ENCODE measurements at regions not wholly inside any gene's neighbourhood (a gene's known extent, or its start where the extent isn't known, plus 50 kb on each side); places are given as distances from the start of the nearest gene placed in this dataset.

DNA sequence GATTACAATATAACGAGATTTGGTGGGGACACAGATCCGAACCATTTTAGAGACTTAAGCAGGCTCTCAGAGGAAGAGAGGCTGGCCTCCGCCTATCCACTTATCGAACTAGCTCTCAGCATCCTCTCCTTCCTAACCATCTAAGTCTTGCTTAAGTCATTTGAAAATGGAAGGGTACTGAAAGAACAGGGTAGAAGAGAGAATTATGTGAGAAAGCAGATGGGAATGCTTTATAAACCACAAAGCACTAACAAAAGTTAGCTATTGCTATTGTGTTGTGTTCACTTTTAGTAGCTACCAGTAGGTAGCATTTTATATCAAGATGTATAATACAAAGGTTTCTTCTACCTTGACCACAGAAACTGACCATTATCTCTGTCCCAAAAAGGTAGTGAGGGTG is 153.4 kb upstream of the CADM1 start:
- Histone ChIP-seq H3K9me3 (no peaks in the 10 kb centered on the region), H3K36me3 (ENCODE audit: insufficient read depth in 1 of 2, low read depth in 1 of 2) (no peaks in the 10 kb centered on the region), H3K27me3 (ENCODE audit: insufficient read depth in 3 of 3, low read length in 2 of 3) (peaks cover 0 to 33% (median 0%) of the 10 kb centered on the region in 3 donors), H3K27ac (no peak overlapping the region), H3K4me1 (peaks cover 7% of the 10 kb centered on the region), H3K4me3 (no peak overlapping the region)
- intact Hi-C loops (cut with DNase I) = no loop called here
- DNase-seq = no peak
- TF ChIP-seq, protein P1, sequence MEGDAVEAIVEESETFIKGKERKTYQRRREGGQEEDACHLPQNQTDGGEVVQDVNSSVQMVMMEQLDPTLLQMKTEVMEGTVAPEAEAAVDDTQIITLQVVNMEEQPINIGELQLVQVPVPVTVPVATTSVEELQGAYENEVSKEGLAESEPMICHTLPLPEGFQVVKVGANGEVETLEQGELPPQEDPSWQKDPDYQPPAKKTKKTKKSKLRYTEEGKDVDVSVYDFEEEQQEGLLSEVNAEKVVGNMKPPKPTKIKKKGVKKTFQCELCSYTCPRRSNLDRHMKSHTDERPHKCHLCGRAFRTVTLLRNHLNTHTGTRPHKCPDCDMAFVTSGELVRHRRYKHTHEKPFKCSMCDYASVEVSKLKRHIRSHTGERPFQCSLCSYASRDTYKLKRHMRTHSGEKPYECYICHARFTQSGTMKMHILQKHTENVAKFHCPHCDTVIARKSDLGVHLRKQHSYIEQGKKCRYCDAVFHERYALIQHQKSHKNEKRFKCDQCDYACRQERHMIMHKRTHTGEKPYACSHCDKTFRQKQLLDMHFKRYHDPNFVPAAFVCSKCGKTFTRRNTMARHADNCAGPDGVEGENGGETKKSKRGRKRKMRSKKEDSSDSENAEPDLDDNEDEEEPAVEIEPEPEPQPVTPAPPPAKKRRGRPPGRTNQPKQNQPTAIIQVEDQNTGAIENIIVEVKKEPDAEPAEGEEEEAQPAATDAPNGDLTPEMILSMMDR (IDR thresholded peaks at IDR 0.05) = no peak
- WGBS, 3 donors = 96 to 98% (median 96%) methylated on average over 4 of the region's 4 CpGs
- no peak for ATAC-seq

DNA sequence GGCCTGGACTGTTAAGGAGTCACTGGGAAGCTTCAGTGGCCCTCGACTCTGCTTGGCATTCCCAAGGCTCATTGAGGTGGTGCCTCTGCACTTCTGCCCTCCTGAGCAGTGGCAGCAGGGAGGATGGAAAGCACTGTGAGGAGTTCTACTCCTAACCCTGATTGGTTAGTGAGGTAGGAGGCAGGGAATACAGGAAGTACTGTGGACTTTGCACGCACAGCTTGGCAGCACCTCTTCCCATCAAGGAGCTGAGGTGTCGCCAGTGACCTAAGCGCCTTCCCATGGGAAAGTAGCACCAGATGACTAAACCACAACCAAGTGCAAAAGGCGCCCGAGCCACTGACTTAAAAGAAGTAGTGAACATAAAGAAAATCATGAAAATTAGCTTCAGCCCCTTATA is 152.5 kb upstream of the CADM1 start:
- Histone ChIP-seq H3K4me1 (peaks cover 7% of the 10 kb centered on the region), H3K27me3 (ENCODE audit: insufficient read depth in 3 of 3, low read length in 2 of 3) (peaks cover 0 to 33% (median 0%) of the 10 kb centered on the region in 3 donors), H3K36me3 (ENCODE audit: insufficient read depth in 1 of 2, low read depth in 1 of 2) (no peaks in the 10 kb centered on the region), H3K4me3 (no peak overlapping the region), H3K9me3 (no peaks in the 10 kb centered on the region), H3K27ac (no peak overlapping the region)
- TF ChIP-seq, protein P1 (IDR thresholded peaks at IDR 0.05) = no peak
- intact Hi-C loops (cut with DNase I) = no loop called here
- 85 to 87% (median 87%) methylated on average over 6 of the region's 6 CpGs for WGBS, 3 donors
- DNase-seq (no peak), ATAC-seq (no peak)

DNA sequence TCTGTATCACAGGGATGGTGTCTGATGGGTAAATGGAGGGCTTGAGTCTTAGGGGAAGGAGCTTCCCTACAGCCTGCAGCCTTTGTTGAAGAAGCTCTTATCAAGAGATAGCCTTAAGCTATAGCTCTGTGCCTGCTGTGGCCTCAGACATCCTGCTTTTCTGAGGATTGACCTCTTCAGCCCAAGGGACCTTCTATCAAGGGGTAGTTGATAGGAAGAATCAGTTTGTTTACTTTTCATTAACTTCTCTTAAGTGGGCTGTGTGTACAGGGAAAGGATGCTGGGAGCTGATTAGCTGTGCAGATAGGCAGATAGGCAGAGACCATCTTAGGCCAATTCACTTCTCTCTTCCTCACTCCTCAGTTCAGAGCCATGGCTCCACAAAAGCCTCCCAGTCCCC is 151.8 kb upstream of the CADM1 start:
- intact Hi-C loops (cut with DNase I) = no loop called here
- Histone ChIP-seq H3K9me3 (no peaks in the 10 kb centered on the region), H3K27ac (no peak overlapping the region), H3K4me3 (no peak overlapping the region), H3K27me3 (ENCODE audit: insufficient read depth in 3 of 3, low read length in 2 of 3) (peaks cover 0 to 33% (median 0%) of the 10 kb centered on the region in 3 donors), H3K4me1 (peaks cover 7% of the 10 kb centered on the region), H3K36me3 (ENCODE audit: insufficient read depth in 1 of 2, low read depth in 1 of 2) (no peaks in the 10 kb centered on the region)
- DNase-seq (no peak), ATAC-seq (no peak)
- TF ChIP-seq, protein P1 (IDR thresholded peaks at IDR 0.05) = no peak

DNA sequence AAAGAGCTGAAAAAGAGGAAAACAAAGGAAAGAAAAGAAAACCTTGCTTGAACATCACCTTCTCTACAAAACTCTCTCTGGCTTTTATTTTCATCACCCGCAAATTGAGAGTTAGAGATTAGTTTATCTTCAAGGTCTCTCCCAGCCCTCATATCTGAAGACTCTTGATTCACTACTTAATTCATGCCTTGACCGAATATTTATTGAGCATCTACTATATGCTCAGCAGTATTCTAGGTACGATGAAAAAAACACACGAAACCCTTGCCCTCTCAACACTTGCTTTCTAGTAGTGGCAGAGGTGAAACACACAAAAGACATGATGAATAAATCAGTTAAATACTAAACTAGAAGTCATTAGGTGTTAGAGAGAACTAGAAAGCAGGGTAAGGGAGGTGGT is 150.6 kb upstream of the CADM1 start:
- Histone ChIP-seq H3K27me3 (ENCODE audit: insufficient read depth in 3 of 3, low read length in 2 of 3) (peaks cover 0 to 22% (median 0%) of the 10 kb centered on the region in 3 donors), H3K9me3 (no peaks in the 10 kb centered on the region), H3K36me3 (ENCODE audit: insufficient read depth in 1 of 2, low read depth in 1 of 2) (no peaks in the 10 kb centered on the region), H3K4me3 (no peak overlapping the region), H3K4me1 (peaks cover 7% of the 10 kb centered on the region), H3K27ac (no peak overlapping the region)
- DNase-seq (no peak), ATAC-seq (no peak)
- intact Hi-C loops (cut with DNase I) = no loop called here
- TF ChIP-seq, protein P1 (IDR thresholded peaks at IDR 0.05) = no peak
- WGBS, 3 donors = 91 to 98% (median 95%) methylated on average over 4 of the region's 4 CpGs

DNA sequence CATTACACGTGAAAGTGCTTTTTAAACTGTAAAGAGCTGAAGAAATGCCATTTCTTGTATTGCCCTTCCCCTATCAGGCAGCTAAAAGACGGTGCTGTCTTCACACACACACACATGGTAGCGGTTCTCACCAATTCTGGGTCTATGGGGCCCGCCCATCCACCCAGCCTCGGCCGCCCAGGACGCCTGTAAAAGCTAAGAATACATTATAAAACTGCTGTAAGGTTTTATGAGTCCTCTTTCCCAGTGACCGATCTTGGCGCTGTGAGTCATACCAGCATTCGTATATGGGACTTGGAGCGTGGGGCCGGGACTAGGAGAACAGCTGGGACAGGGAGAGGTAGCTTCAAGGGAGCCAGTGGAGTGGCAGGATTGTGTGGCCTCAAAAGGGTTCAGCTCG is 149.7 kb upstream of the CADM1 start:
- H3K9me3 ChIP-seq = no peaks in the 10 kb centered on the region
- intact Hi-C loops (cut with DNase I) = no loop called here
- no peak overlapping the region for H3K4me3 ChIP-seq
- TF ChIP-seq, protein P1 (IDR thresholded peaks at IDR 0.05) = no peak
- H3K4me1 ChIP-seq = peaks cover 2% of the 10 kb centered on the region
- WGBS, 3 donors = 80 to 86% (median 86%) methylated on average over 13 of the region's 13 CpGs
- H3K27me3 ChIP-seq (ENCODE audit: insufficient read depth in 3 of 3, low read length in 2 of 3) = peaks cover 0 to 14% (median 0%) of the 10 kb centered on the region in 3 donors
- ATAC-seq (no peak), DNase-seq (no peak)
- no peak overlapping the region for H3K27ac ChIP-seq
- no peaks in the 10 kb centered on the region for H3K36me3 ChIP-seq (ENCODE audit: insufficient read depth in 1 of 2, low read depth in 1 of 2)
